Muscle layer of colon (tissue), 2 donors: ENCODE measurements at regions not wholly inside any gene's neighbourhood (a gene's known extent, or its start where the extent isn't known, plus 50 kb on each side); places are given as distances from the start of the nearest gene placed in this dataset.

Experiments used
- H3K27ac ChIP-seq: one replicate; pipeline ENCODE4 v1.7.0; 2013; ENCODE audit warnings: low read depth, mild to moderate bottlenecking, low read length, moderate library complexity
- H3K27me3 ChIP-seq, 2 donors: one replicate each; pipeline ENCODE4 v1.7.0; 2013; ENCODE audit warnings: low read length in 2 of 2, mild to moderate bottlenecking in 2 of 2; ENCODE audit not compliant: insufficient read depth in 2 of 2, control insufficient read depth in 1 of 2
- H3K36me3 ChIP-seq: one replicate; pipeline ENCODE4 v1.7.0; 2013; ENCODE audit warnings: mild to moderate bottlenecking, low read length; ENCODE audit not compliant: insufficient read depth
- H3K4me1 ChIP-seq: one replicate; pipeline ENCODE4 v1.7.0; 2013; ENCODE audit warnings: mild to moderate bottlenecking, low read length; ENCODE audit not compliant: insufficient read depth
- H3K4me3 ChIP-seq, 2 donors: one replicate each; pipeline ENCODE4 v1.7.0; 2013; ENCODE audit warnings: low read length in 2 of 2, low read depth in 1 of 2, mild to moderate bottlenecking in 1 of 2, moderate library complexity in 1 of 2
- H3K9ac ChIP-seq: one replicate; pipeline ENCODE4 v1.7.0; 2013; ENCODE audit warnings: low read length
- H3K9me3 ChIP-seq: one replicate; pipeline ENCODE4 v1.7.0; 2013; ENCODE audit warnings: mild to moderate bottlenecking, low read length
- donor health status: abdominal sarcoma.
- donor health status: Adenocarcinoma of cecum.

DNA sequence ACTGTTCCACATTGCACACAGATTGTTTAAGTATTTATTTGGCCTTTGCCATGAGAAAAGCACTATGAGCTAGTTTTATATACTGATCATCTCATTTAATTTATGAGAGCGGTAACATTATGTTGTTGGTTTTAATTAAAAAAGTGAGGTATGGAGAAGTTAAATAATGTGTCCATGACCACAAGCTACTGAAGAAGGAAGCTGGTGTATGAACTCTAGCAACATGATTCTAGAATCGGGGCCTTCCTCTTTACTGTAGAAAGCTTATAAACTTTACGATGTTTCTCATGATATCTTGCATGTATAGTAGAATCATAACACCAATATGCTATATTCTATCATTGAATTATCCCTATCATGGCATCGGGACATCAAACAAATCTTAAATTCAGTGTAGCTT lies 52.9 kb upstream of the CDH18 start:
- no peaks in the 10 kb centered on the region for H3K36me3 ChIP-seq
- no peaks in the 10 kb centered on the region for H3K4me1 ChIP-seq
- H3K9ac ChIP-seq: no peak overlapping the region
- H3K4me3 ChIP-seq: no peak overlapping the region
- no peak overlapping the region for H3K27ac ChIP-seq
- H3K27me3 ChIP-seq: no peaks in the 10 kb centered on the region
- no peaks in the 10 kb centered on the region for H3K9me3 ChIP-seq
